GM12892 (cell line): ENCODE measurements at regions not wholly inside any gene's neighbourhood (a gene's known extent, or its start where the extent isn't known, plus 50 kb on each side); places are given as distances from the start of the nearest gene placed in this dataset.
A peak's percentile ranks its signal among the peaks of the same experiment; 100 is the strongest.

Experiments used
- DNase-seq: peaks from one replicate; pipeline ENCODE4 v3.0.0; 2011; ENCODE audit not compliant: insufficient read length
- FAIRE-seq: peaks from 2 replicates; lab custom pipeline; 2011; peaks lifted over from hg19 to GRCh38; lab: Jason Lieb, UNC
- POLR2A ChIP-seq: IDR thresholded peaks from 2 replicates; pipeline ENCODE4 v1.6.1; 2011; ENCODE audit warnings: low read depth, low read length, control low read depth
- POLR2AphosphoS5 ChIP-seq: IDR thresholded peaks from 2 replicates; pipeline ENCODE4 v1.6.1; 2011; ENCODE audit warnings: low read depth, low read length, control low read depth
- TAF1 ChIP-seq: IDR thresholded peaks from 2 replicates; pipeline ENCODE4 v1.6.1; 2011; ENCODE audit warnings: low read depth, mild to moderate bottlenecking, control low read depth, low read length, borderline replicate concordance

GRCh38 chr2:67840460-67841068 is 222.2 kb downstream of the C1D start:
- peak; percentile 12 for DNase-seq
- no peak for FAIRE-seq
- TF ChIP-seq POLR2AphosphoS5: no peak
- no peak for TF ChIP-seq TAF1
- no peak for TF ChIP-seq POLR2A

- FAIRE-seq (no peak), DNase-seq (no peak)
- TF ChIP-seq POLR2AphosphoS5 (no peak), POLR2A (no peak), TAF1 (no peak)
These were observed 221.1 kb downstream of the C1D start for GRCh38 chr2:67841711-67842110.

DNA sequence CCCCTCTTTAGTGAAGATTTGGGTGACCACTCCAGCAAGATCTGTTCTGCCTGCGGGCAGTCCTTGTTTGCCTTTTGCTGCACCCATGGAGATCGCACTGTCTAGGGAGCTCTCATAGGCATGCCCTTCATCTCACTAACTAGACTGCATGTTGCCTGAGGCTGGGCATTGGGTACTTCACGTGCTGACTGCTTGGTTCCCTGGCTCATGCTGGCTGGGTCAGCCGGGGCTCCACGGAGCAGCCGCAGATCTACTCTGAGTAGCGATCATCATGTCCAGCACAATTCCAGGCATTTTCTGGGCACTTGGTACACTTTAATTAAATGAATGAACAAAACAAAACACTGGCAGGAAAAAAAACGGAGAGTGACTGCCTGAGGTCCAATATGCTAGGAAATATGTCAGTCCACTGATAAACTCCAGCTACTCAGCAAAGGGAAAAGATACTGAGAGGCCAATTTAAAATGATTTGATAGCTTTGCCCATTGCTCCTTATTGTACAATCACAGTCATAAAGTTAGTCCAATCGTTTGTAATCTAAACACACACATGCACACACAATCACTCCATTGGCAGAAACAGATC is 220.3 kb downstream of the C1D start:
- no peak for TF ChIP-seq TAF1
- TF ChIP-seq POLR2A: no peak
- TF ChIP-seq POLR2AphosphoS5: no peak
- DNase-seq (no peak), FAIRE-seq (no peak)

DNA sequence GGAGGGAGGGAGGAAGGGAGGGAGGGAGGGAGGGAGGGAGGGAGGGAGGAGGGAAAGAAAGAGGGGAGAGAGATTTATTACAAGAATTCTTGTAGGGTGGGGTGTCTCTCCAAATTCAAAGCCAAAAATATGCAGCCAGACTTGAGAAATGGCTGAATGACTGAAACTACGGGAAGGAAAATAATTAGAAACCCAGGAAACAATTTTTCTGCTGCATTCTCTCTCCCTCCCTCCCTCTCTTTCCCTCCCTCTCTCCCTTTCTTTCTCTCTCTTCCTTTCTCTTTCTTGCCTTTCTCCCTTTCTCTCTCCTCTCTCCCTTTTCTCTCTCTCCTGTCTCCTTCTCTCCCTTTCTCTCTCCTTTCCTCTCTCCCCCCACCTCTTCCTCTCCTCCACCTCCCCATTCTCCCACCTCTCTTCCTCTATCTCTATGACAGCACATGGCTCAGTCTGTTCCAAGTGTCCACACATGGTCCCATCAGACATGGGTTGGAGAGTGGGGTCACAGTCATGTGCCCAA is 218.7 kb downstream of the C1D start:
- FAIRE-seq (no peak), DNase-seq (no peak)
- TF ChIP-seq POLR2AphosphoS5 (no peak), POLR2A (no peak), TAF1 (no peak)

DNA sequence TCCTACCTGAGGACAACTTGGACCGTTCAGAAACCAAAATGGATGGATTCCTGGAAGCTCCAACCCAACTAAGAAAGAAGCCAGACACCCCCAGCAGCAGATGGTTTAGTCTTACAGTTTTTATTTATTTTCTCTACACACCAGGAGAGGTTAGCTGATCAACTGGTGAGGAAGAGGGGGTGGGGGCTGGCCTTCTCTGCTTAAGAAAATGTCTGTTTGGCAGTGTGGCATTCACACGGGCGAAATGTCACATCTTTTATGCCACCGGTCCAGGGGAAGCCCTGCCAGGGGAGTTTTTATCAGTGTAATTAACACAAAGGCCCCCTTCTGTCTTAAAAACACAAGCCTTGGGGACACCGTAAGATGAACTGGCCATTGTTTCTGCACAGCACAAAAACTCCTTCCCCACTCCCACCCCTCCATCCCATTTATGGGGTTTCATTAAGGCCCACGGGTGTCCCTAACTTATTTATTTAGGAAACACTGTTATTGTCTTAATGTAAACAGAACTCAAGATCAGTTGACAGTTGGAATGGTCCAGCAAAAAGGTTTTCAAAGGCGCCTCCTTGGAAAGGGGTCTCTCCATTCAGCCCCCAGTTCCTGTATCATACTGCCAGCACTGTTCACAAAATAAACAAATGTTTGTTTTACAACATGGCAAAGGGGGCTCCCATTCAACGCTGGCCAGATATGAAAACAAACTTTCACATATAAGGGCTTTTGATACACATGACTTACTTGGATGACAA is 217.0 kb downstream of the C1D start:
- FAIRE-seq: no peak
- no peak for DNase-seq
- TF ChIP-seq TAF1: no peak
- TF ChIP-seq POLR2AphosphoS5: no peak
- TF ChIP-seq POLR2A: no peak

- FAIRE-seq (no peak), DNase-seq (peak; percentile 7)
- TF ChIP-seq POLR2A (no peak), TAF1 (no peak)
These were observed 216.3 kb downstream of the C1D start for GRCh38 chr2:67846370-67847070.

GRCh38 chr2:67848551-67849285 is 214.1 kb downstream of the C1D start:
- DNase-seq (no peak), FAIRE-seq (no peak)
- no peak for TF ChIP-seq POLR2A
- no peak for TF ChIP-seq TAF1
- no peak for TF ChIP-seq POLR2AphosphoS5

- DNase-seq (no peak), FAIRE-seq (no peak)
- TF ChIP-seq TAF1: no peak
- no peak for TF ChIP-seq POLR2AphosphoS5
- no peak for TF ChIP-seq POLR2A
These were observed 211.8 kb downstream of the C1D start for GRCh38 chr2:67851016-67851415.

DNA sequence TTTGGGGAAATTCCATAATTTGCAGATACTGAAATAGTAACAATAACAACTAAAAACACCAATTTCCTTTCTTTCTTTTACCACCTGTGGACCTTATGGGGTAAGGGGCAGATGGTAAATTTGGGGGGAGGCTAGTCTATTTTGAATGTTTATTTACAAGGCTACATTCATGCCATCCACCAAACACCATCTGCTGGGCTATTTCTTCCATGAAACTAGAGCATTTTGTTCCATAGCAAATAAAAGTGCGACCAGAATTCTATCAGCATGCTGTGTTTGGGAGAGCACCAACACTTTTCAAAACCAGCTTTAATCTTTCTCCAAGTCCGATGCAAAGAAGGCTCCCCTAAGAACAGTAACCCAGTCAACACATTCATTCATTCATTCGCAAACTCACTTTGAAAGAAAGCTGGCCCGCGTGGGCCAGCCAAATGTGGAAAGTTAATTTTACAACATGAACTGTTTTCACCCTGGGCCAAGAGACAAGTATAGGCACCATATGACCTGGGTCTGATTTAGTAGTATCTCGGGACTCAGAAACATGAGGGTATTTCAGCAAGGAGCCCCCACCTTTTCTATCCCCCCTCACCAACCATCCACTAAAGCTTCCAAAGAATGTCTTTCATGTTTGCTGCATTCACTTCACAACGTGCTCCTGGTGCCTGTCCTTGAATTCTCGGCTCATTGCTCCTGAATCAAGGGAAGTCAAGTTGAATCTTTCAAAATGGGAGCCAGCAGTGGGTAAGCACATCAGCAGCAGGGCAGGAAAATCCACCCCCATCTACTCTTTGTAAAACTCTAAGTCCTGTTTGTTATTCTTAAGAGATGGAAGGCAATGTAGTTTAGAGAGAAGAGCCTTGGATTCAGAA is 210.6 kb downstream of the C1D start:
- FAIRE-seq (no peak), DNase-seq (no peak)
- TF ChIP-seq TAF1 (no peak), POLR2A (no peak), POLR2AphosphoS5 (no peak)
